Neural progenitor cell (in vitro differentiated cells): ENCODE measurements at regions not wholly inside any gene's neighbourhood (a gene's known extent, or its start where the extent isn't known, plus 50 kb on each side); places are given as distances from the start of the nearest gene placed in this dataset.
A peak's percentile ranks its signal among the peaks of the same experiment; 100 is the strongest.

Experiments
- DNase-seq: peaks from one replicate; pipeline ENCODE4 v3.0.0-alpha.2; 2016; ENCODE audit warnings: low spot score
- H2AFZ ChIP-seq: fragments of 200-600 bp; sonication (generic); replicated peaks from 2 replicates; pipeline ENCODE4 v1.6.1; 2016; ENCODE audit warnings: antibody characterized with exemption
- H3F3A ChIP-seq: fragments of 200-600 bp; sonication (generic); 2 replicates; pipeline ENCODE4 v1.6.1; 2016; ENCODE audit warnings: antibody characterized with exemption, low read depth
- H3K27ac ChIP-seq: fragments of 200-600 bp; sonication (generic); 2 replicates; pipeline ENCODE4 v1.5.1; 2016; ENCODE audit warnings: mild to moderate bottlenecking
- H3K27me3 ChIP-seq: fragments of 200-600 bp; sonication (generic); 2 replicates; pipeline ENCODE4 v1.6.1; 2016; ENCODE audit warnings: mild to moderate bottlenecking, moderate library complexity
- H3K36me3 ChIP-seq: fragments of 200-600 bp; sonication (generic); 2 replicates; pipeline ENCODE4 v1.5.1; 2016
- H3K4me1 ChIP-seq: fragments of 200-600 bp; sonication (generic); 2 replicates; pipeline ENCODE4 v1.6.1; 2016; ENCODE audit warnings: mixed run types
- H3K4me2 ChIP-seq: fragments of 200-600 bp; sonication (generic); 2 replicates; pipeline ENCODE4 v1.6.1; 2016
- H3K4me3 ChIP-seq: fragments of 200-600 bp; sonication (generic); 2 replicates; pipeline ENCODE4 v1.5.1; 2016
- H3K79me2 ChIP-seq: fragments of 200-600 bp; sonication (generic); 2 replicates; pipeline ENCODE4 v1.6.1; 2016; ENCODE audit warnings: low read depth
- H3K9ac ChIP-seq: fragments of 200-600 bp; sonication (generic); 2 replicates; pipeline ENCODE4 v1.6.1; 2016
- H3K9me3 ChIP-seq: fragments of 200-600 bp; sonication (generic); 2 replicates; pipeline ENCODE4 v1.5.1; 2016; ENCODE audit warnings: low read depth
- H4K20me1 ChIP-seq: fragments of 200-600 bp; sonication (generic); 2 replicates; pipeline ENCODE4 v1.6.1; 2016; ENCODE audit warnings: low read depth
- H3K27ac Mint-ChIP-seq: 3 replicates; pipeline ENCODE4 v1.8.0; 2021; ENCODE audit warnings: mixed read lengths
- H3K27me3 Mint-ChIP-seq: 2 replicates; pipeline ENCODE4 v1.8.0; 2022; ENCODE audit warnings: low read depth, mild to moderate bottlenecking, inconsistent platforms, moderate library complexity, mixed read lengths; ENCODE audit not compliant: insufficient read depth
- H3K36me3 Mint-ChIP-seq: 3 replicates; pipeline ENCODE4 v1.8.0; 2021; ENCODE audit warnings: mixed read lengths
- H3K4me1 Mint-ChIP-seq: 3 replicates; pipeline ENCODE4 v1.8.0; 2021; ENCODE audit warnings: mixed read lengths
- H3K4me3 Mint-ChIP-seq: 3 replicates; pipeline ENCODE4 v1.8.0; 2021; ENCODE audit warnings: mild to moderate bottlenecking, moderate library complexity, mixed read lengths
- H3K9me3 Mint-ChIP-seq: 3 replicates; pipeline ENCODE4 v1.8.0; 2020; ENCODE audit warnings: mixed read lengths
- CTCF ChIP-seq: fragments of 200-600 bp; sonication (generic); IDR thresholded peaks from 2 replicates; pipeline ENCODE4 v1.5.1; 2017; ENCODE audit warnings: antibody characterized with exemption, mild to moderate bottlenecking
- EZH2 ChIP-seq: fragments of 200-600 bp; sonication (generic); IDR thresholded peaks from 2 replicates; pipeline ENCODE4 v1.6.1; 2017; ENCODE audit warnings: antibody characterized with exemption, mild to moderate bottlenecking, moderate library complexity
- EZH2phosphoT487 ChIP-seq: fragments of 200-600 bp; sonication (generic); IDR thresholded peaks from 2 replicates; pipeline ENCODE4 v1.6.1; 2017; ENCODE audit warnings: antibody characterized with exemption

GRCh38 chr5:124372457-124372856, 374.0 kb downstream of the ZNF608 start:
- no peak overlapping the region for H3K4me3 Mint-ChIP-seq
- Histone ChIP-seq H3K4me2 (no peak overlapping the region), H3K4me1 (peaks cover 12% of the 10 kb centered on the region), H3K79me2 (no peaks in the 10 kb centered on the region), H3K27me3 (no peaks in the 10 kb centered on the region), H2AFZ (no peak overlapping the region), H3K36me3 (no peaks in the 10 kb centered on the region), H3K9me3 (no peaks in the 10 kb centered on the region), H4K20me1 (no peaks in the 10 kb centered on the region), H3K27ac (no peak overlapping the region), H3F3A (no peaks in the 10 kb centered on the region), H3K9ac (no peak overlapping the region), H3K4me3 (no peak overlapping the region)
- no peak for TF ChIP-seq EZH2
- no peak for TF ChIP-seq CTCF
- TF ChIP-seq EZH2phosphoT487: no peak
- peaks cover 20% of the 10 kb centered on the region for H3K9me3 Mint-ChIP-seq
- H3K27ac Mint-ChIP-seq: no peak overlapping the region
- H3K27me3 Mint-ChIP-seq: no peaks in the 10 kb centered on the region
- H3K36me3 Mint-ChIP-seq: no peaks in the 10 kb centered on the region
- peaks cover 17% of the 10 kb centered on the region for H3K4me1 Mint-ChIP-seq
- DNase-seq: peak; percentile 8

- peaks cover 19% of the 10 kb centered on the region for H3K9me3 Mint-ChIP-seq
- Histone ChIP-seq H3K9ac (no peak overlapping the region), H3K4me2 (no peak overlapping the region), H2AFZ (no peak overlapping the region), H3K27me3 (no peaks in the 10 kb centered on the region), H4K20me1 (no peaks in the 10 kb centered on the region), H3K36me3 (no peaks in the 10 kb centered on the region), H3K4me1 (no peaks in the 10 kb centered on the region), H3K9me3 (no peaks in the 10 kb centered on the region), H3K4me3 (no peak overlapping the region), H3K27ac (no peak overlapping the region), H3F3A (no peaks in the 10 kb centered on the region), H3K79me2 (no peaks in the 10 kb centered on the region)
- H3K4me3 Mint-ChIP-seq: no peak overlapping the region
- TF ChIP-seq CTCF (no peak), EZH2 (no peak), EZH2phosphoT487 (no peak)
- H3K4me1 Mint-ChIP-seq: peaks cover 13% of the 10 kb centered on the region
- H3K27me3 Mint-ChIP-seq: peaks cover 2% of the 10 kb centered on the region
- H3K36me3 Mint-ChIP-seq: no peaks in the 10 kb centered on the region
- DNase-seq: no peak
- no peak overlapping the region for H3K27ac Mint-ChIP-seq
Measured at GRCh38 chr5:124371111-124371706, 375.2 kb downstream of the ZNF608 start.

DNA sequence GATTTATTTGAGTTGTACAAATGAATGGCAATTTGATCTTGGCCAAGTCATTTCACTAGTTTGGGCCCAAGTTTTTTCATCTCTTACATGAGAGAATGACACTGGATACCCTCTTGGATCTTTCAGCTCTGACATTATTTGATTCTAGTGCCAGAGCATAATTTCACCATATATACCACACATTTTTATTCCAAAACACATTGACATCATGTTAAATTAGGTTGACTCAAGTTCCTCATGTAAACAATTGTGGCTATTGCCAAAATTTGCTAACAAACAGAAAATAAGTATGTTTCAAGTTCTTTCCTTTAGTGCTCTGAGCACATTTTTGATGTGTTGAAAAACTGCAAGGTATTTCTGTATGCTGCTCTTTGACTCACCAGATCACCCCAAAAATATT, 375.8 kb downstream of the ZNF608 start:
- Mint-ChIP-seq H3K4me3 (no peak overlapping the region), H3K36me3 (no peaks in the 10 kb centered on the region), H3K27me3 (peaks cover 2% of the 10 kb centered on the region), H3K9me3 (peaks cover 16% of the 10 kb centered on the region), H3K4me1 (peaks cover 13% of the 10 kb centered on the region), H3K27ac (no peak overlapping the region)
- H3K36me3 ChIP-seq: no peaks in the 10 kb centered on the region
- H3K4me2 ChIP-seq: no peak overlapping the region
- TF ChIP-seq EZH2 (no peak), CTCF (no peak), EZH2phosphoT487 (no peak)
- H3F3A ChIP-seq: no peaks in the 10 kb centered on the region
- no peak overlapping the region for H3K4me3 ChIP-seq
- H3K9ac ChIP-seq: no peak overlapping the region
- no peaks in the 10 kb centered on the region for H3K9me3 ChIP-seq
- no peaks in the 10 kb centered on the region for H4K20me1 ChIP-seq
- no peaks in the 10 kb centered on the region for H3K79me2 ChIP-seq
- no peak overlapping the region for H2AFZ ChIP-seq
- H3K4me1 ChIP-seq: peaks cover 3% of the 10 kb centered on the region
- DNase-seq: no peak
- H3K27me3 ChIP-seq: no peaks in the 10 kb centered on the region
- H3K27ac ChIP-seq: no peak overlapping the region
